Spleen (tissue), 7 donors: ENCODE measurements at regions not wholly inside any gene's neighbourhood (a gene's known extent, or its start where the extent isn't known, plus 50 kb on each side); places are given as distances from the start of the nearest gene placed in this dataset.

ENCODE experiments used
- CTCF ChIP-seq, 11 experiments: fragments of 200-600 bp in 7 of 11; fragments of 450-650 bp in 4 of 11; sonication (generic) in 4 of 11; IDR thresholded peaks in 8 of 11; conservative IDR thresholded peaks in 3 of 11; 1 replicate in 7 of 11; 2 replicates in 4 of 11; pipeline versions ENCODE4 v1.4.0 to v1.8.0; 2016 to 2021; ENCODE audit warnings: antibody characterized with exemption in 11 of 11, inconsistent platforms in 4 of 11, mild to moderate bottlenecking in 1 of 11
- POLR2A ChIP-seq, 3 donors: fragments of 450-650 bp; IDR thresholded peaks; one replicate each; pipeline ENCODE4 v1.5.1; 2017; ENCODE audit warnings: antibody characterized with exemption in 3 of 3, mild to moderate bottlenecking in 1 of 3
- donor health status: DM: no; HTN: no; CAD: no; lungs with moderate emphysema.
- donor health status: DM: no; HTN: no; CAD: no.
- donor health status: DM: no; HTN: no; CAD: no.

GRCh38 chr9:99421369-99421768 lies 199.3 kb downstream of the SEC61B start:
- TF ChIP-seq POLR2A (IDR thresholded peaks at IDR 0.05) = no peak
- TF ChIP-seq CTCF (IDR thresholded peaks at IDR 0.05 in 8 of 11, conservative IDR thresholded peaks at IDR 0.05 in 3 of 11) = no peak
